SKM-1 (cell line): ENCODE measurements at regions not wholly inside any gene's neighbourhood (a gene's known extent, or its start where the extent isn't known, plus 50 kb on each side); places are given as distances from the start of the nearest gene placed in this dataset.
"Not testable (repeated sequence)": the region's sequence is repeated elsewhere in the genome, so short reads cannot be mapped to it uniquely, and the experiment has no call there.

Source experiments
- DNase-seq: peaks from one replicate; lab custom pipeline; 2025; ENCODE audit not compliant: unreplicated experiment; lab: John Stamatoyannopoulos, UW

DNA sequence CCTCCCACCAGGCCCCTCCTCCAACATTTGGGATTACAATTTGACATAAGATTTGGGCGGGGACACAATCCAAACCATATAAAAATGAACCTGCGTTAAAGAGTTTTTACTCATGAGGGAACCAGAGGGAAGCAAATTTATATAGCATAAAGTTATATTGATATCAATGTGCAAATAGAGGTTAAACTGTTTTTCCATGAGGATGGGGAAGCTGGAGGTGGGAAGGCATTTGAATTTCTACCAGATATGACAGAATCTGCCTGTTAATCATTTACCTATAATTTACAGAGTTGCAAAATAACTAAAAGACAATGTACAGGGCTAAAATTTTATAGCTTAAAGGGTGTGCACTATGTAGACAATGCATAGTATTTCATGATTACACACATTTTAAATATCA is 322.0 kb upstream of the FKBP1C start:
- DNase-seq: no peak

DNA sequence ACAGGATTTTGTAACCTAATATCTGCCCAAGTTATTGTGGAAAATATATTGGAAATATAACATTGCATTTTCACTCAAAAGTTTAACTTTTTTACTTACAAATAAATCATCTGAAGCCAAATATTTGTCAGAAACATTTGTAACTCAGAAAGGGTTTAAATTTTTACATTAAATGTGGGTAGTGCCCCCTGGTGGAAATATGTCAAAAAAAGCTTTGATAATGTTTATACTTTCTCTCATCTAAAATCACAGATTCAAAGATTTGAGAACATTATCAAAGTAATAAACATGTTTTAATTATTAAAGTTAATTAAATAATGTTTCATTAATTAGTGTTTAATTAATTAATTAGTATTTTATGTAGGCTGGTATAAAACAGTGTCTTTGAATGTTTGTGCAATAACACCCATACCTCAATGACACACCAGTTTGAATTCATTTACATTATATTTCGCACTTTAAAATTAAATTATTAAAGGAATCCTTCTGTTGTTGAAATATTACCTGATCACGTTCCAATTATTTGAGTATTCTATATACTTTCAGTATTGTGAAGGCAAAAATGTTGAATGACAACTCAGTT is 320.1 kb upstream of the FKBP1C start:
- peak; percentile 9 for DNase-seq

- no peak for DNase-seq
Measured at GRCh38 chr6:62894114-62894513, 317.2 kb upstream of the FKBP1C start.

GRCh38 chr6:62903266-62903665 is 308.0 kb upstream of the FKBP1C start:
- no peak for DNase-seq

DNA sequence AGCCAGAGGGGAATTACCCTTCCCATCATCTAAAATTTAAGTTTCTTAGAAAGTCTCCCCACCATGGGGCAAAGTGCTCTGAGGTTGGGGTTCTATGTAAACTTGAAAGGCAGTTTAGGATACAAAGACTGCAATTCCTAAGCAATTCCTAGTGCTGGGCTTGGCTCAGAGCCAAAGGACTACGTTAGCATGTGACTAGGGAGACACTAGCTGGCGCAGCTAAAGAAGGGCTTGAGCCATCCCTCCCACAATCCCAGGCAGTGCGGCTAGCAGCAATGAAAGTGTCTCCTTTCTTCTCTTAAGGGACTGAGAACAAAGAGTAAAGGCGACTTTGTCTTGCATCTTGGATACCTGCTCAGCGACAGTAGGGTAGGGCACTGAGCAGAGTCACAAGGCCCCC is 306.6 kb upstream of the FKBP1C start:
- no peak for DNase-seq

GRCh38 chr6:62914530-62914929 is 296.7 kb upstream of the FKBP1C start:
- no peak for DNase-seq

GRCh38 chr6:62923728-62924127 is 287.5 kb upstream of the FKBP1C start:
- DNase-seq: no peak

DNA sequence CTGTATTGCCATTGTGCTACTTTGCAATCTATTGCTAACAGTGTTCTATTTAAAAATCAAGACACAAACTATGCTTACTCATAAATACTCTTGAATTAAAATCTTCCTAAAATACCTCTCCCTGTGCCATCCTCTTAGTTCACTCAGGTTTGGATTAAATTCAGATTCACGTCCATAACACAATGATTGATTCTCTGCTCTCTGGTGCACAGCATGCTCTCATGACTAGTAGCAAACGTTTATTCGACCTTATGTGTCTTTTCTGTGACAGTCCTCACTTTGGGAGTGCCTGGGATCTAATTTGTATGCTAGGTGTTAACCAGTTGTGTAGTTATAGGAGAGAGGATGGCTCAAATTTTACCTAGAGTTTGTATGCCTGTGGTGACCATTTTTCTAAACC is 270.4 kb upstream of the FKBP1C start:
- DNase-seq: no peak

DNA sequence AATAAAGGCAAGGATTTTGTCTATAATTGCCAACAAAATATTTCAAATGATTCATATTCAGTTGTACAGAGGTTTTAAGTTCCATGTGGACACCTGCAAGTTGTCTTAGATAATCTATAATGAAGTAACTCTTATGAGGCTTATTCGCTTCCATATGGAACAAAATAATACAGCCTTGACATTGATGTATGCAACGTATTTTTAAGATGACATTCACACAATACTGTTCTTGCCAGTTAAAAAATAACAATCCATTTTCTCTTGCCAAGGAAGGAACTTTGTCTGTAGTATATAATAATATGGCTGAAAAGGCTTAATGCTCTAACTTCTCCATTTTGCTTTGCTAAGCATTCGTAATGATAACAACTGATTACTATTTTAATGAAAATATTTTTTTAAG is 269.3 kb upstream of the FKBP1C start:
- no peak for DNase-seq

- no peak for DNase-seq
Measured at GRCh38 chr6:62968834-62969233, 242.4 kb upstream of the FKBP1C start.

DNA sequence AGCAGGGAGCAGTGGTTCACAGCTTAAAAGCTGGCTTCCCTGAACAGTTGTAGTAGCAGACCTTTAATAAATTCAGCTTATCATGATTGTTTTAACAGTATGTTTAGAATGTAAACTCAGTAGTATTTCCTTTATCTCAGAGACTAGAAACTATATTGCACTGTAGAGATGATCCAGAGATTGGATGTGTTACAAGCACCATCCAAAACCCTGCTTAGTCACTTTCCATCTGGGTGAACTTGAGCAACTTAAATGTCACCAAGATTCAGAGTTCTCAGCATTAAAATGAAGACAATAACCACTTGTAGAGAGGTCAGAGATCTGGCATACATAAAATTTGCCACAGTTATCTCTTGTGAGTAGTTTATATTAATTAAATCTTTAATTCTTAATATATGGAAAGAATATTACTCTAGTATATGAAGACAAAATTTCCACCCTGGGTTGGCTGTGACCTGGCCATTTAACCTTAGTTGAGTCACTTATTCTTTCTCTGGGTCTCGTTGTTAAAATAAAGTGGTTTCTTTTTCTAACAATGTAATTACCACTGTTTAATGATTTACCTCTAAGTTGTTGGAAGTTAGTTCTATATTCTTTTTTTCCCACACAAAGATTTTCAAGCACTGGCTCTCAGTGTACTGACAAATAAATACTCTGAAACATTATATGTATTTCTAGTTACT is 239.2 kb upstream of the FKBP1C start:
- DNase-seq: no peak

DNA sequence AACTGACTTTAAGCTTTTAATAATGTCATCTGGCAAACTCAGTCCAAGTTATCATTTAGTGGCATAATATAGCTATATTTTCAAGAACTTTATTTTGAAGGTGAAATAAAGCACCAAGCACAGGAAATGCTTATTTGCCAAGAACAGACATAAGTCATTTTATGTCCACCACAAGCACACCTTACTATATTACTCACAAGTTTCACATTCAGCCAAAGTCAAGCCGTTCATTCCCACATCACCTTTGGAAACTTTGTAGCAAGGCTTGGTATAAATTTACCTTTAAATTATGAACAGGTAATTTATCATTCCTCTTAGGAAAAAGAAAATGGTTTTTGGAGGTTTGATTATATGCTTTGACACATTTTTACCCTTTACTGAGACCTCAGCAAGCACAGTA is 236.8 kb upstream of the FKBP1C start:
- no peak for DNase-seq

GRCh38 chr6:62976566-62976965 is 234.7 kb upstream of the FKBP1C start:
- no peak for DNase-seq

DNA sequence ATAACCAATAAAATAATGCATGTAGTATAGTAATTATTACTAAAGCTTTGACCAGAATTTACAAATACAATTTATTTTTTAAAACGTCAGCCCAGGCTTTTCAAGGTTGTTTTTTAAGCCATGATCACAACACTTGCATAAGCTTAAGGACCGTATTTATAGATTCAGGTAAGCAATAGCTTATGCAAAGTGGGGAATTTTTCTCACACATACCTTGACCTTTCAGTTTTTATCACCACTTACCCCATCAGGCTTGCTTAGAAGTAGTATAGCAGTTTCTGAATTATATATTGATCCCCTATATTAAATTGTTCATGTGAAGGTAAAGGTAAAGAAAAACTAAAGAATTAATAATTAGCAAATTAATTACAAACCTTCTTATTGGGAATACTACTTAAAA is 232.3 kb upstream of the FKBP1C start:
- DNase-seq: no peak

DNA sequence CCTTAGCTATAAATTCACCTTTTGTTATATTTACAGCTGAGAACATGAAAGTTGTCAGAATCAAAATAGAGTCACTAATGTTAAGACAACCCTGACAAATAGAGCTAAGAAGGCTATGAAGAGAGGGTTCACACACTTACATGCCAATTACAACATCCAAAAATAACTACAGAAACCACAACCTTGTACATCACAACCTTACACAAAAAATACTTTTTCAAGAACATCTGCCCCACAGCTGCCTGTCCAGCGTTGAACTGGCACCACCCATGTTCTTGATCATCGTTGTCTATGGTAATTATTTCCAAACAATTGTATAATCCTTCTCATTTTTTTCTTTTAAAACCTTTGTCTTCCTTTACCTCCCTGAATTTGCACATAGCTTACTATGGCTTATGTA is 231.2 kb upstream of the FKBP1C start:
- no peak for DNase-seq

- no peak for DNase-seq
Measured at GRCh38 chr6:62980724-62981123, 230.5 kb upstream of the FKBP1C start.

- no peak for DNase-seq
Measured at GRCh38 chr6:62982951-62983350, 228.3 kb upstream of the FKBP1C start.

DNA sequence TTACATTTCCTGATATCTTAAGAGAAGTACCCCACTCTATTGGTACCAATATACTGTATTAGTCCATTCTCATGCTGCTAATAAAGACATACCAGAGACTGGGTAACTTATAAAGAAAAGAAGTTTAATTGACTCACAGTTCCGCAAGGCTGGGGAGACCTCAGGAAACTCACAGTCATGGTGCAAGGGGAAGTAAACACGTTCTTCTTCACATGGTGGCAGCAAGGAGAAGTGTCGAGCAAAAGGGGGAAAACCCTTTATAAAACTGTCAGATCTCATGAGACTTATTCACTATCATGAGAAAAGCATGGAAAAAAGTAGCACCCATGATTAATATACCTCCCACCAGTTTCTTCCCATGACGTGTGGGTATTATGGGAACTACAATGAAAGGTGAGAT is 219.6 kb upstream of the FKBP1C start:
- DNase-seq: not testable (repeated sequence)

DNA sequence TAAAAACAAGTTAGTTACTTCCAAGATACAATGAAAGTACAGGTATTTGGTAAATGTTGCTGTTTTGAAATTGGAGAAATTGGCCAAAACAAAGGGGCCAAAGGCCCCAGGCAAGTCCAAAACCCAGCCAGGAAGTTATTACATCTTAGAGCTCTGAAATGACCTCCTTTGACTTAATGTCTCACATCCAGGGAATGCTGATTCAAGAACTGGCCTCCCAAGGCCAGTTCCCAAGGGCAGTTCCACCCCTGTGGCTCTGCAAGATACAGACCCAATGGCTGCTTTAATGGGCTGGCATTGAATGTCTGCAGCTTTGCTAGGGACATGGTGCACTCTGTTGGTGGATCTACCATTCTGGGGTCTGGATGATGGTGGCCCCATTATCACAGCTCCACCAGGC is 217.3 kb upstream of the FKBP1C start:
- DNase-seq: no peak

GRCh38 chr6:62998022-62998421 is 213.2 kb upstream of the FKBP1C start:
- no peak for DNase-seq

DNA sequence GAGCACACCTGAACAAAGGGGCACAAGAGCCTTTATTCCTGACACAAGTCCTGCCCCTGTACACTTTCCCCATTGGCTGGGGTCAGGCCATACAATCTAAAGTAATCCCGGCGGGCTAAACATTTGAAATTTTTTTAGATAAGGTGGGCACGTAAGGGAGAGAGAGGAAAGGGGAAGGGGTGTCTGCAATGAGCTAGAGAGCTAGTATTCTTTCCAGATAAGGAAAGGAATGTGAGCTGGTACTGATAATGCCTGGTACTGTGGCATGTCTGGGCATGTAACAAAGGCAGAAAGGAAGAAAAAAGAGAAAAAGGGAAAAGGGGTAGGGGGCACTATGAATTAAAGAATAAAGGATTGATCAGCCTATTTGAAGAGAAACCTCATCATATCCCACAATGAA is 212.0 kb upstream of the FKBP1C start:
- not testable (repeated sequence) for DNase-seq

DNA sequence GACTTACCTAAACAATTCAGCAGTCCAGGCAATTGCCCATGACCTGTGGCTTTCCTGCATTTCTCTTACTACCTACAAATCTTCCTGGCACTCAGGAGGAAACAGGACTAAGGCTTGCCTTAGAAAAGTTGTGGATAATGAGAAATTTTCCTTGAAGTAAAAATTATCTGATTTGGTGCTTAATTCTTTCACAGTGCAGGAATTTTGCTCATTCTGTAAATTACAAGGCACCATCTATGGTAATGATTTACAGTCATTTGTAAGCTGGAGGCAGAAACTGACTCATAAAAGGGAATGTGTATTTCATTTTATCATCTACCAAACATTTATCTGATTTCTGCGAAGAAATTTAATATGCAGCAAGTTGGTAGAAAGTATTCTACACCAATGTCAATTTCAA is 211.5 kb upstream of the FKBP1C start:
- no peak for DNase-seq

- not testable (repeated sequence) for DNase-seq
Measured at GRCh38 chr6:63006018-63006417, 205.3 kb upstream of the FKBP1C start.
